ENCODE measurements at regions not wholly inside any gene's neighbourhood (a gene's known extent, or its start where the extent isn't known, plus 50 kb on each side); places are given as distances from the start of the nearest gene placed in this dataset.

DNA sequence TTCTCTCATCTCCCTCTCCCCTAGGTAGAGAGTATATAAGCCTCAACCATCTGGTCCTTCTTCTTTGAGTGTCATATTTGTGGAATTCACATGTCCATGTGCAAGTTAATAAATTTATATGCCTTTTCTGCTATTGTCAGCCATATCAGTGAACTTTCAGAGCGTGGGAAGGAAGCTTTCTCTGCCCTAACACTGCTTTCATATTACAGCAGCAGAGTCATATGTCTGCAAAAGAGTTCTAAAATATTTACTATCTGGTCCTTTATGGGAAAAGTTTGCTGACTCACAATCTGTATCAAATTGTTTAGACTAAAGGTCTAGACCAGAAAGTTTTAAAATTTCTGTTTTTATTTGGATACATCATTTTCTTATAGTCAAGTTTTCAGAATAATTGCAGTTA, 669.0 kb downstream of the LRRC70 start:
- no peak for TF ChIP-seq POLR2A (IDR thresholded peaks at IDR 0.05)
- TF ChIP-seq, protein P1, sequence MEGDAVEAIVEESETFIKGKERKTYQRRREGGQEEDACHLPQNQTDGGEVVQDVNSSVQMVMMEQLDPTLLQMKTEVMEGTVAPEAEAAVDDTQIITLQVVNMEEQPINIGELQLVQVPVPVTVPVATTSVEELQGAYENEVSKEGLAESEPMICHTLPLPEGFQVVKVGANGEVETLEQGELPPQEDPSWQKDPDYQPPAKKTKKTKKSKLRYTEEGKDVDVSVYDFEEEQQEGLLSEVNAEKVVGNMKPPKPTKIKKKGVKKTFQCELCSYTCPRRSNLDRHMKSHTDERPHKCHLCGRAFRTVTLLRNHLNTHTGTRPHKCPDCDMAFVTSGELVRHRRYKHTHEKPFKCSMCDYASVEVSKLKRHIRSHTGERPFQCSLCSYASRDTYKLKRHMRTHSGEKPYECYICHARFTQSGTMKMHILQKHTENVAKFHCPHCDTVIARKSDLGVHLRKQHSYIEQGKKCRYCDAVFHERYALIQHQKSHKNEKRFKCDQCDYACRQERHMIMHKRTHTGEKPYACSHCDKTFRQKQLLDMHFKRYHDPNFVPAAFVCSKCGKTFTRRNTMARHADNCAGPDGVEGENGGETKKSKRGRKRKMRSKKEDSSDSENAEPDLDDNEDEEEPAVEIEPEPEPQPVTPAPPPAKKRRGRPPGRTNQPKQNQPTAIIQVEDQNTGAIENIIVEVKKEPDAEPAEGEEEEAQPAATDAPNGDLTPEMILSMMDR (IDR thresholded peaks at IDR 0.05), result no peak
